ENCODE measurements at regions not wholly inside any gene's neighbourhood (a gene's known extent, or its start where the extent isn't known, plus 50 kb on each side); places are given as distances from the start of the nearest gene placed in this dataset.

GRCh38 chr12:41972196-41972595 is 172.5 kb downstream of the GXYLT1 start:
- no peak overlapping the region for H3K4me3 ChIP-seq (ENCODE audit: control insufficient read depth, low read depth, low read length)
- TF ChIP-seq CTCF (conservative IDR thresholded peaks at IDR 0.05; ENCODE audit: control insufficient read depth, insufficient read depth, low read depth, low read length), result no peak
- DNase-seq (ENCODE audit: low read depth), result no peak

GRCh38 chr12:41970744-41971143 is 173.9 kb downstream of the GXYLT1 start:
- no peak for TF ChIP-seq CTCF (conservative IDR thresholded peaks at IDR 0.05; ENCODE audit: control insufficient read depth, insufficient read depth, low read depth, low read length)
- no peak overlapping the region for H3K4me3 ChIP-seq (ENCODE audit: control insufficient read depth, low read depth, low read length)
- no peak for DNase-seq (ENCODE audit: low read depth)

GRCh38 chr12:41968599-41968998 is 176.1 kb downstream of the GXYLT1 start:
- no peak for DNase-seq (ENCODE audit: low read depth)
- no peak overlapping the region for H3K4me3 ChIP-seq (ENCODE audit: control insufficient read depth, low read depth, low read length)
- TF ChIP-seq CTCF (conservative IDR thresholded peaks at IDR 0.05; ENCODE audit: control insufficient read depth, insufficient read depth, low read depth, low read length), result no peak

- DNase-seq (ENCODE audit: low read depth), result no peak
- no peak overlapping the region for H3K4me3 ChIP-seq (ENCODE audit: control insufficient read depth, low read depth, low read length)
- no peak for TF ChIP-seq CTCF (conservative IDR thresholded peaks at IDR 0.05; ENCODE audit: control insufficient read depth, insufficient read depth, low read depth, low read length)
These were observed 176.8 kb downstream of the GXYLT1 start for GRCh38 chr12:41967668-41968500.

- no peak for TF ChIP-seq CTCF (conservative IDR thresholded peaks at IDR 0.05; ENCODE audit: control insufficient read depth, insufficient read depth, low read depth, low read length)
- no peak overlapping the region for H3K4me3 ChIP-seq (ENCODE audit: control insufficient read depth, low read depth, low read length)
- DNase-seq (ENCODE audit: low read depth), result no peak
These were observed 177.8 kb downstream of the GXYLT1 start for GRCh38 chr12:41966916-41967315.

GRCh38 chr12:41966001-41966400 is 178.7 kb downstream of the GXYLT1 start:
- no peak overlapping the region for H3K4me3 ChIP-seq (ENCODE audit: control insufficient read depth, low read depth, low read length)
- TF ChIP-seq CTCF (conservative IDR thresholded peaks at IDR 0.05; ENCODE audit: control insufficient read depth, insufficient read depth, low read depth, low read length), result no peak
- DNase-seq (ENCODE audit: low read depth), result no peak

Measured in fibroblast of mammary gland (primary cell).